WI38 (cell line): ENCODE measurements at regions not wholly inside any gene's neighbourhood (a gene's known extent, or its start where the extent isn't known, plus 50 kb on each side); places are given as distances from the start of the nearest gene placed in this dataset.
"Not testable (repeated sequence)": the region's sequence is repeated elsewhere in the genome, so short reads cannot be mapped to it uniquely, and the experiment has no call there.

Experiments used
- H3K4me3 ChIP-seq: 2 replicates; pipeline ENCODE4 v1.5.1; 2011; ENCODE audit warnings: low read depth, mild to moderate bottlenecking, control low read depth, low read length
- TF ChIP-seq, protein P1 (sequence below): IDR thresholded peaks from 2 replicates; pipeline ENCODE4 v1.5.1; 2012; ENCODE audit warnings: low read depth, mild to moderate bottlenecking, control low read depth, low read length

- TF ChIP-seq, protein P1, sequence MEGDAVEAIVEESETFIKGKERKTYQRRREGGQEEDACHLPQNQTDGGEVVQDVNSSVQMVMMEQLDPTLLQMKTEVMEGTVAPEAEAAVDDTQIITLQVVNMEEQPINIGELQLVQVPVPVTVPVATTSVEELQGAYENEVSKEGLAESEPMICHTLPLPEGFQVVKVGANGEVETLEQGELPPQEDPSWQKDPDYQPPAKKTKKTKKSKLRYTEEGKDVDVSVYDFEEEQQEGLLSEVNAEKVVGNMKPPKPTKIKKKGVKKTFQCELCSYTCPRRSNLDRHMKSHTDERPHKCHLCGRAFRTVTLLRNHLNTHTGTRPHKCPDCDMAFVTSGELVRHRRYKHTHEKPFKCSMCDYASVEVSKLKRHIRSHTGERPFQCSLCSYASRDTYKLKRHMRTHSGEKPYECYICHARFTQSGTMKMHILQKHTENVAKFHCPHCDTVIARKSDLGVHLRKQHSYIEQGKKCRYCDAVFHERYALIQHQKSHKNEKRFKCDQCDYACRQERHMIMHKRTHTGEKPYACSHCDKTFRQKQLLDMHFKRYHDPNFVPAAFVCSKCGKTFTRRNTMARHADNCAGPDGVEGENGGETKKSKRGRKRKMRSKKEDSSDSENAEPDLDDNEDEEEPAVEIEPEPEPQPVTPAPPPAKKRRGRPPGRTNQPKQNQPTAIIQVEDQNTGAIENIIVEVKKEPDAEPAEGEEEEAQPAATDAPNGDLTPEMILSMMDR = no peak
These were observed 202.8 kb downstream of the MN1 start for GRCh38 chr22:27598792-27599191.

DNA sequence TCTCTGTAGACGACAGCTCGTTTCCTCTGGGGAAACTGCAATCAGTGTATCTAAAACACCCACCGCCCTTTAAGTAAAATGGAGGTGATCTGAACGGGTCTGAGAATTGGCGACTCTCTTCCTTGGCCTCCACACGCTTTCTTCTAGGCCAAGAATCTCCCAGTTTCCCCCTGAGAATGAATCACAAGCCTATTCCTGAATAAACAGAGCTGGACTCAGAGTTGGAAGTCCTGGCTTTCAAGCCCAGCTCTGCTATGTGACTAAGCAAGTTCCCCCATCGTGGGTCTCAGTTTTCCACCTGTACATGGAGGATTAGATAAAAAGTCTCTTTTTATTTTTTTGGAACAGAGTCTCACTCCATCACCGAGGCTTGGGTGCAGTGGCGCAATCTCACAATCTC lies 200.4 kb downstream of the MN1 start:
- no peak overlapping the region for H3K4me3 ChIP-seq
- TF ChIP-seq, protein P1 = no peak

More at GRCh38 chr22:27598792-27599191, 202.8 kb downstream of the MN1 start:
- no peak overlapping the region for H3K4me3 ChIP-seq

DNA sequence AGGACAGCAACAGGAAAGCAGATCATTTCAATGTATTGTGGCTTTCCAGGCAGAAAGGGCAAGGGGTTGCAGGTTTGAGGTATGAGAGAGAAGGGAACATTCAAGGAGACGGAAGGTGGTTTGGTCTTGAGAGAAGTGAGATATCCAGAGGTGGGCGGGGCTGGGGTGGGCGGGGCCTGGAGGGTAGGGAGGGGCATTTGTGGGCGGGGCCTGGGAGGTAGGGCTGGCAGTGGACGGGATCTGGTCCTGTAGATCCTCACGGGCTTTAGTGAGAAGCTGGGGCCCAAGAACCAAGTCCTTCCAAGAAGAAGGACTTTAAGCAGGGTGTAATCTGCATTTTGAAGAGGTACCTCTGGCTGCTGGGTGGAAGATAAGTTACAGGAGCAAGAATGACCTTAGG lies 199.2 kb downstream of the MN1 start:
- TF ChIP-seq, protein P1 = no peak
- no peak overlapping the region for H3K4me3 ChIP-seq

DNA sequence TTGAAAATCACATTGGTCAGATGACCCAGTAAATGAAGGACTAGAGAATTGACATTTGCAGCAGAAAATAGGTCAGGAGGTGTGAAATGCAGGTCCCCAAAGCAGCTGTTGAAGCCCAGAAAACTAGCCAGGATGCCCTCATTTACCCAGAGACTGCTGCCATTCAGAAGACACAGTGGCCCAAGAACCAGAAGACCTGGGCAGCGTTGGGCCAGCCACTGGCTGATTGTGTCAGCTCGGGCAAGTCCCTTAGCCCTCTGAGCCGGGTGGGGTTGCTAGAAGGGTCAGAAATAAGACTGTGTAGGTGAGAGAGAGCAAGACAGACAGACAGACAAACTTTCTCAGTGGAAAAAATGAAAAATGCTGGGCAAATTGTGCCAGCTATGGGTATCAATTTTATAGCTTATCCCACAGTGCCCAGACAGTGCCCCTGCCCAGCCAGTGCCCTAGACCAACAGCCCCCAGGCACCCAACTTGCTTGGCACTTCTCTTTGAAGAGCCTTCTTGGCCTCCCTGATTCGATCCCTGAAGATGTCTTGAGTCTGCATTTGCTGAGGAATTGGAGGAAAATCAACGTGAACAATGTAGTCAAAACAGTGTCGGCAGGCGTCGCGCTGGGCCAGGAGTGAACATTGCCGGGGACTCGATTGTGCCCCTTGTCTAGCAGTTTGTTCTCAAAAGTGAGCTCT lies 198.3 kb downstream of the MN1 start:
- no peak overlapping the region for H3K4me3 ChIP-seq
- TF ChIP-seq, protein P1 = no peak

- TF ChIP-seq, protein P1 = no peak
These were observed 197.8 kb downstream of the MN1 start for GRCh38 chr22:27603800-27604144.

DNA sequence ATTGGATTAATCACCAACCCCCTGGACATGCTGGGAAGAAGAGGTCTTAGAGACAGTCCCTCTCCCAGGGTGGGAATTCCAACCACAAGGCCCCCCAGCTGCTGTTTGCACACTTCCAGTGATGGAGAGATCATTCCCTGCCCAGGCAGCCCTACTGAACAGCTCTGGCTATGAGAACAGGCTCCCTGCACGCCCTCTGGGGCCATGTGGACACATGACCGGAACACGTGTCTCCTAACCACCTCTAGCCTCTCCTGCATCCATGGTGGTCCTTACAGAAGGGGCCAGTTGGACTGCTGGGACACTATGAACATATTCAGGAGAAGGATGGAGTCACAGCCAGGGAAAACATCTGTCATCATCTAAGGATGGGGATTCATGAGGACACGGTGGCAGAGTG lies 196.2 kb downstream of the MN1 start:
- H3K4me3 ChIP-seq = no peak overlapping the region
- TF ChIP-seq, protein P1 = no peak

More at GRCh38 chr22:27603800-27604144, 197.8 kb downstream of the MN1 start:
- H3K4me3 ChIP-seq = no peak overlapping the region

DNA sequence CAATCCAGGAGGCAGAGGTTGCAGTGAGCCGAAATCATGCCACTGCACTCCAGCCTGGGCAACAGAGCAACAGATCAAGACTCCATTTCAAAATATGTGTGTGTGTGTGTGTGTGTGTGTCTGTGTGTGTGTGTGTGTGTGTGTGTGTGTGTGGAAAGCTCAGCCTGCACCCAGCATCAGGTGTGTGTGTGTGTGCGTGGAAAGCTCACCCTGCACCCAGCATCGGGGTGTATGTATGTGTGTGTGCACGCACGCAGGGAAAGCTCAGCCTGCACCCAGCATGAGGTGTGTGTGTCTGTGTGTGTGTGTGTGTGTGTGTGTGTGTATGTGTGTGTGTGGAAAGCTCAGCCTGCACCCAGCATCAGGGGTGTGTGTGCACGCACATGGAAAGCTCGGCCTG lies 193.8 kb downstream of the MN1 start:
- H3K4me3 ChIP-seq = not testable (repeated sequence)

GRCh38 chr22:27609451-27609888 lies 192.1 kb downstream of the MN1 start:
- TF ChIP-seq, protein P1 = no peak

GRCh38 chr22:27610164-27610563 lies 191.4 kb downstream of the MN1 start:
- H3K4me3 ChIP-seq = not testable (repeated sequence)

More at GRCh38 chr22:27609451-27609888, 192.1 kb downstream of the MN1 start:
- no peak overlapping the region for H3K4me3 ChIP-seq
